ENCODE measurements at regions not wholly inside any gene's neighbourhood (a gene's known extent, or its start where the extent isn't known, plus 50 kb on each side); places are given as distances from the start of the nearest gene placed in this dataset.

- Histone ChIP-seq H3K4me3 (ENCODE audit: low read length) (no peak overlapping the region), H3K36me3 (ENCODE audit: insufficient read depth, low read length) (no peaks in the 10 kb centered on the region), H3K9me3 (replicated peaks; ENCODE audit: low read length) (no peaks in the 10 kb centered on the region), H3K27me3 (ENCODE audit: control insufficient read depth, insufficient read depth, low read length) (no peaks in the 10 kb centered on the region), H3K4me1 (ENCODE audit: control insufficient read depth, insufficient read depth, low read length) (no peaks in the 10 kb centered on the region), H3K9ac (ENCODE audit: low read depth, low read length) (no peak overlapping the region), H3K4me2 (ENCODE audit: low read length) (no peak overlapping the region)
Observed at GRCh38 chr10:28375399-28376354, 72.8 kb upstream of the MPP7 start.

GRCh38 chr10:28378986-28379585, 76.2 kb upstream of the MPP7 start:
- no peaks in the 10 kb centered on the region for H3K9me3 ChIP-seq (replicated peaks; ENCODE audit: low read length)
- H3K4me3 ChIP-seq (ENCODE audit: low read length), result no peak overlapping the region
- no peaks in the 10 kb centered on the region for H3K36me3 ChIP-seq (ENCODE audit: insufficient read depth, low read length)
- no peaks in the 10 kb centered on the region for H3K4me1 ChIP-seq (ENCODE audit: control insufficient read depth, insufficient read depth, low read length)
- H3K9ac ChIP-seq (ENCODE audit: low read depth, low read length), result no peak overlapping the region
- no peak overlapping the region for H3K4me2 ChIP-seq (ENCODE audit: low read length)
- peaks cover 10% of the 10 kb centered on the region for H3K27me3 ChIP-seq (ENCODE audit: control insufficient read depth, insufficient read depth, low read length)

GRCh38 chr10:28381466-28381865, 78.6 kb upstream of the MPP7 start:
- H3K9me3 ChIP-seq (replicated peaks; ENCODE audit: low read length), result no peaks in the 10 kb centered on the region
- no peak overlapping the region for H3K4me3 ChIP-seq (ENCODE audit: low read length)
- H3K4me2 ChIP-seq (ENCODE audit: low read length), result no peak overlapping the region
- peaks cover 30% of the 10 kb centered on the region for H3K27me3 ChIP-seq (ENCODE audit: control insufficient read depth, insufficient read depth, low read length)
- H3K36me3 ChIP-seq (ENCODE audit: insufficient read depth, low read length), result no peaks in the 10 kb centered on the region
- H3K9ac ChIP-seq (ENCODE audit: low read depth, low read length), result peak overlapping the region; percentile 23
- no peaks in the 10 kb centered on the region for H3K4me1 ChIP-seq (ENCODE audit: control insufficient read depth, insufficient read depth, low read length)

- Histone ChIP-seq H3K27me3 (ENCODE audit: control insufficient read depth, insufficient read depth, low read length) (peaks cover 34% of the 10 kb centered on the region), H3K4me3 (ENCODE audit: low read length) (no peak overlapping the region), H3K4me2 (ENCODE audit: low read length) (no peak overlapping the region), H3K36me3 (ENCODE audit: insufficient read depth, low read length) (no peaks in the 10 kb centered on the region), H3K4me1 (ENCODE audit: control insufficient read depth, insufficient read depth, low read length) (no peaks in the 10 kb centered on the region), H3K9ac (ENCODE audit: low read depth, low read length) (no peak overlapping the region), H3K9me3 (replicated peaks; ENCODE audit: low read length) (no peaks in the 10 kb centered on the region)
Observed at GRCh38 chr10:28381903-28382347, 79.1 kb upstream of the MPP7 start.

GRCh38 chr10:28382525-28383269, 79.8 kb upstream of the MPP7 start:
- H3K36me3 ChIP-seq (ENCODE audit: insufficient read depth, low read length), result no peaks in the 10 kb centered on the region
- H3K4me2 ChIP-seq (ENCODE audit: low read length), result no peak overlapping the region
- no peaks in the 10 kb centered on the region for H3K9me3 ChIP-seq (replicated peaks; ENCODE audit: low read length)
- H3K4me1 ChIP-seq (ENCODE audit: control insufficient read depth, insufficient read depth, low read length), result no peaks in the 10 kb centered on the region
- H3K27me3 ChIP-seq (ENCODE audit: control insufficient read depth, insufficient read depth, low read length), result peaks cover 41% of the 10 kb centered on the region
- no peak overlapping the region for H3K4me3 ChIP-seq (ENCODE audit: low read length)
- H3K9ac ChIP-seq (ENCODE audit: low read depth, low read length), result no peak overlapping the region

- H3K36me3 ChIP-seq (ENCODE audit: insufficient read depth, low read length), result no peaks in the 10 kb centered on the region
- H3K4me3 ChIP-seq (ENCODE audit: low read length), result no peak overlapping the region
- H3K9me3 ChIP-seq (replicated peaks; ENCODE audit: low read length), result no peaks in the 10 kb centered on the region
- H3K4me2 ChIP-seq (ENCODE audit: low read length), result no peak overlapping the region
- H3K27me3 ChIP-seq (ENCODE audit: control insufficient read depth, insufficient read depth, low read length), result peaks cover 41% of the 10 kb centered on the region
- no peak overlapping the region for H3K9ac ChIP-seq (ENCODE audit: low read depth, low read length)
- no peaks in the 10 kb centered on the region for H3K4me1 ChIP-seq (ENCODE audit: control insufficient read depth, insufficient read depth, low read length)
Observed at GRCh38 chr10:28384557-28384956, 81.7 kb upstream of the MPP7 start.

- H3K4me2 ChIP-seq (ENCODE audit: low read length), result no peak overlapping the region
- no peak overlapping the region for H3K9ac ChIP-seq (ENCODE audit: low read depth, low read length)
- H3K4me1 ChIP-seq (ENCODE audit: control insufficient read depth, insufficient read depth, low read length), result no peaks in the 10 kb centered on the region
- no peaks in the 10 kb centered on the region for H3K9me3 ChIP-seq (replicated peaks; ENCODE audit: low read length)
- no peaks in the 10 kb centered on the region for H3K36me3 ChIP-seq (ENCODE audit: insufficient read depth, low read length)
- peaks cover 41% of the 10 kb centered on the region for H3K27me3 ChIP-seq (ENCODE audit: control insufficient read depth, insufficient read depth, low read length)
- no peak overlapping the region for H3K4me3 ChIP-seq (ENCODE audit: low read length)
Observed at GRCh38 chr10:28385748-28386502, 83.1 kb upstream of the MPP7 start.

GRCh38 chr10:28386503-28386868, 83.6 kb upstream of the MPP7 start:
- Histone ChIP-seq H3K27me3 (ENCODE audit: control insufficient read depth, insufficient read depth, low read length) (peaks cover 41% of the 10 kb centered on the region), H3K4me2 (ENCODE audit: low read length) (no peak overlapping the region), H3K4me3 (ENCODE audit: low read length) (no peak overlapping the region), H3K36me3 (ENCODE audit: insufficient read depth, low read length) (no peaks in the 10 kb centered on the region), H3K9ac (ENCODE audit: low read depth, low read length) (no peak overlapping the region), H3K4me1 (ENCODE audit: control insufficient read depth, insufficient read depth, low read length) (no peaks in the 10 kb centered on the region), H3K9me3 (replicated peaks; ENCODE audit: low read length) (no peaks in the 10 kb centered on the region)

GRCh38 chr10:28387140-28387539, 84.3 kb upstream of the MPP7 start:
- Histone ChIP-seq H3K4me2 (ENCODE audit: low read length) (no peak overlapping the region), H3K36me3 (ENCODE audit: insufficient read depth, low read length) (no peaks in the 10 kb centered on the region), H3K27me3 (ENCODE audit: control insufficient read depth, insufficient read depth, low read length) (peaks cover 41% of the 10 kb centered on the region), H3K9me3 (replicated peaks; ENCODE audit: low read length) (no peaks in the 10 kb centered on the region), H3K4me3 (ENCODE audit: low read length) (no peak overlapping the region), H3K9ac (ENCODE audit: low read depth, low read length) (no peak overlapping the region), H3K4me1 (ENCODE audit: control insufficient read depth, insufficient read depth, low read length) (no peaks in the 10 kb centered on the region)

GRCh38 chr10:28391283-28391682, 88.4 kb upstream of the MPP7 start:
- Histone ChIP-seq H3K4me3 (ENCODE audit: low read length) (no peak overlapping the region), H3K27me3 (ENCODE audit: control insufficient read depth, insufficient read depth, low read length) (peaks cover 22% of the 10 kb centered on the region), H3K4me1 (ENCODE audit: control insufficient read depth, insufficient read depth, low read length) (no peaks in the 10 kb centered on the region), H3K9ac (ENCODE audit: low read depth, low read length) (no peak overlapping the region), H3K36me3 (ENCODE audit: insufficient read depth, low read length) (no peaks in the 10 kb centered on the region), H3K9me3 (replicated peaks; ENCODE audit: low read length) (no peaks in the 10 kb centered on the region), H3K4me2 (ENCODE audit: low read length) (no peak overlapping the region)
